Neural cell (in vitro differentiated cells): ENCODE measurements at regions not wholly inside any gene's neighbourhood (a gene's known extent, or its start where the extent isn't known, plus 50 kb on each side); places are given as distances from the start of the nearest gene placed in this dataset.

Source experiments
- H2AFZ ChIP-seq: fragments of 200-600, 300-800 bp; sonication (generic), shearing (Covaris generic); 2 replicates; pipeline ENCODE4 v1.6.0; 2014; ENCODE audit warnings: low read depth, mild to moderate bottlenecking, antibody characterized with exemption, low read length, moderate library complexity
- H3F3A ChIP-seq: fragments of 200-600 bp; shearing (Covaris generic); 2 replicates; pipeline ENCODE4 v1.6.1; 2016; ENCODE audit warnings: mild to moderate bottlenecking, moderate library complexity, mixed read lengths, antibody characterized with exemption, low read length; ENCODE audit not compliant: insufficient read depth, poor library complexity, severe bottlenecking
- H3K27ac ChIP-seq: fragments of 200-600, 300-800 bp; sonication (generic), shearing (Covaris generic); 2 replicates; pipeline ENCODE4 v1.5.1; 2014; ENCODE audit warnings: mild to moderate bottlenecking, low read length, moderate library complexity
- H3K27me3 ChIP-seq: fragments of 300-800, 200-600 bp; sonication (generic), shearing (Covaris generic); 2 replicates; pipeline ENCODE4 v1.6.0; 2014; ENCODE audit warnings: mild to moderate bottlenecking, low read depth, low read length, moderate library complexity; ENCODE audit not compliant: insufficient read depth
- H3K36me3 ChIP-seq: fragments of 300-800, 200-600 bp; sonication (generic), shearing (Covaris generic); 2 replicates; pipeline ENCODE4 v1.5.1; 2014; ENCODE audit warnings: mild to moderate bottlenecking, antibody characterized with exemption, low read length, moderate library complexity; ENCODE audit not compliant: insufficient read depth
- H3K4me2 ChIP-seq: fragments of 300-800, 200-600 bp; sonication (generic), shearing (Covaris generic); 2 replicates; pipeline ENCODE4 v1.6.0; 2014; ENCODE audit warnings: mild to moderate bottlenecking, low read length
- H3K4me3 ChIP-seq: fragments of 300-800, 200-600 bp; sonication (generic), shearing (Covaris generic); 2 replicates; pipeline ENCODE4 v1.5.1; 2014; ENCODE audit warnings: mild to moderate bottlenecking, low read length, moderate library complexity
- H3K79me2 ChIP-seq: fragments of 200-600 bp; shearing (Covaris generic); replicated peaks from 2 replicates; pipeline ENCODE4 v1.6.0; 2014; ENCODE audit warnings: mild to moderate bottlenecking, low read length, moderate library complexity; ENCODE audit not compliant: insufficient read depth
- H3K9ac ChIP-seq: fragments of 300-800, 200-600 bp; sonication (generic), shearing (Covaris generic); 2 replicates; pipeline ENCODE4 v1.6.1; 2016; ENCODE audit warnings: mild to moderate bottlenecking, low read length, mixed read lengths
- H3K9me2 ChIP-seq: fragments of 200-600 bp; shearing (Covaris generic); 2 replicates; pipeline ENCODE4 v1.6.1; 2016; ENCODE audit warnings: mild to moderate bottlenecking, low read length, mixed read lengths; ENCODE audit not compliant: insufficient read depth
- H3K9me3 ChIP-seq: fragments of 200-600, 300-800 bp; sonication (generic), shearing (Covaris generic); 2 replicates; pipeline ENCODE4 v1.6.1; 2016; ENCODE audit warnings: mild to moderate bottlenecking, mixed run types, low read length, moderate library complexity, mixed read lengths
- H4K20me1 ChIP-seq: fragments of 200-600 bp; shearing (Covaris generic); 2 replicates; pipeline ENCODE4 v1.6.1; 2016; ENCODE audit warnings: mild to moderate bottlenecking, mixed run types; ENCODE audit not compliant: insufficient read depth
- CTCF ChIP-seq: fragments of 450-650 bp; IDR thresholded peaks from 2 replicates; pipeline ENCODE4 v1.5.1; 2014; ENCODE audit warnings: antibody characterized with exemption, mild to moderate bottlenecking, moderate library complexity; ENCODE audit not compliant: poor library complexity, severe bottlenecking
- EP300 ChIP-seq: fragments of 450-650 bp; conservative IDR thresholded peaks from 2 replicates; pipeline ENCODE4 v1.6.1; 2014; ENCODE audit warnings: antibody characterized with exemption, mild to moderate bottlenecking, moderate library complexity; ENCODE audit not compliant: poor library complexity, severe bottlenecking
- EZH2 ChIP-seq: fragments of 200-600, 300-800 bp; shearing (Covaris generic), sonication (generic); IDR thresholded peaks from 2 replicates; pipeline ENCODE4 v1.6.1; 2014; ENCODE audit warnings: antibody characterized with exemption, low read length, borderline replicate concordance, mild to moderate bottlenecking; ENCODE audit not compliant: insufficient read depth, poor library complexity, severe bottlenecking
- MXI1 ChIP-seq: fragments of 450-650 bp; conservative IDR thresholded peaks from 2 replicates; pipeline ENCODE4 v1.6.1; 2014; ENCODE audit warnings: antibody characterized with exemption, mild to moderate bottlenecking; ENCODE audit not compliant: poor library complexity, severe bottlenecking
- POLR2AphosphoS5 ChIP-seq: IDR thresholded peaks from 2 replicates; pipeline ENCODE4 v1.6.1; 2012
- RAD21 ChIP-seq: fragments of 450-650 bp; conservative IDR thresholded peaks from 2 replicates; pipeline ENCODE4 v1.6.1; 2014; ENCODE audit warnings: antibody characterized with exemption, mild to moderate bottlenecking, moderate library complexity
- SMC3 ChIP-seq: fragments of 450-650 bp; conservative IDR thresholded peaks from 2 replicates; pipeline ENCODE4 v1.6.1; 2014; ENCODE audit warnings: antibody characterized with exemption, mild to moderate bottlenecking, moderate library complexity; ENCODE audit not compliant: poor library complexity
- TAF1 ChIP-seq: IDR thresholded peaks from 2 replicates; pipeline ENCODE4 v1.6.1; 2012; ENCODE audit warnings: low read depth
- TF ChIP-seq, protein P1 (sequence below): IDR thresholded peaks from 2 replicates; pipeline ENCODE4 v1.6.1; 2012; ENCODE audit warnings: borderline replicate concordance

GRCh38 chr1:191546803-191547202 lies 611.5 kb upstream of the RGS18 start:
- no peaks in the 10 kb centered on the region for H3F3A ChIP-seq
- no peaks in the 10 kb centered on the region for H3K9me3 ChIP-seq
- H3K27ac ChIP-seq = no peak overlapping the region
- H3K4me3 ChIP-seq = no peak overlapping the region
- H3K27me3 ChIP-seq = no peaks in the 10 kb centered on the region
- no peaks in the 10 kb centered on the region for H3K79me2 ChIP-seq
- no peak for TF ChIP-seq SMC3
- no peak for TF ChIP-seq POLR2AphosphoS5
- no peak for TF ChIP-seq MXI1
- TF ChIP-seq, protein P1, sequence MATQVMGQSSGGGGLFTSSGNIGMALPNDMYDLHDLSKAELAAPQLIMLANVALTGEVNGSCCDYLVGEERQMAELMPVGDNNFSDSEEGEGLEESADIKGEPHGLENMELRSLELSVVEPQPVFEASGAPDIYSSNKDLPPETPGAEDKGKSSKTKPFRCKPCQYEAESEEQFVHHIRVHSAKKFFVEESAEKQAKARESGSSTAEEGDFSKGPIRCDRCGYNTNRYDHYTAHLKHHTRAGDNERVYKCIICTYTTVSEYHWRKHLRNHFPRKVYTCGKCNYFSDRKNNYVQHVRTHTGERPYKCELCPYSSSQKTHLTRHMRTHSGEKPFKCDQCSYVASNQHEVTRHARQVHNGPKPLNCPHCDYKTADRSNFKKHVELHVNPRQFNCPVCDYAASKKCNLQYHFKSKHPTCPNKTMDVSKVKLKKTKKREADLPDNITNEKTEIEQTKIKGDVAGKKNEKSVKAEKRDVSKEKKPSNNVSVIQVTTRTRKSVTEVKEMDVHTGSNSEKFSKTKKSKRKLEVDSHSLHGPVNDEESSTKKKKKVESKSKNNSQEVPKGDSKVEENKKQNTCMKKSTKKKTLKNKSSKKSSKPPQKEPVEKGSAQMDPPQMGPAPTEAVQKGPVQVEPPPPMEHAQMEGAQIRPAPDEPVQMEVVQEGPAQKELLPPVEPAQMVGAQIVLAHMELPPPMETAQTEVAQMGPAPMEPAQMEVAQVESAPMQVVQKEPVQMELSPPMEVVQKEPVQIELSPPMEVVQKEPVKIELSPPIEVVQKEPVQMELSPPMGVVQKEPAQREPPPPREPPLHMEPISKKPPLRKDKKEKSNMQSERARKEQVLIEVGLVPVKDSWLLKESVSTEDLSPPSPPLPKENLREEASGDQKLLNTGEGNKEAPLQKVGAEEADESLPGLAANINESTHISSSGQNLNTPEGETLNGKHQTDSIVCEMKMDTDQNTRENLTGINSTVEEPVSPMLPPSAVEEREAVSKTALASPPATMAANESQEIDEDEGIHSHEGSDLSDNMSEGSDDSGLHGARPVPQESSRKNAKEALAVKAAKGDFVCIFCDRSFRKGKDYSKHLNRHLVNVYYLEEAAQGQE = no peak
- no peak for TF ChIP-seq RAD21
- no peak for TF ChIP-seq CTCF
- TF ChIP-seq EP300 = no peak
- no peak for TF ChIP-seq TAF1
- TF ChIP-seq EZH2 = no peak
- no peak overlapping the region for H2AFZ ChIP-seq
- H3K36me3 ChIP-seq = no peaks in the 10 kb centered on the region
- H3K9me2 ChIP-seq = no peaks in the 10 kb centered on the region
- H3K4me2 ChIP-seq = no peak overlapping the region
- H4K20me1 ChIP-seq = no peaks in the 10 kb centered on the region
- no peak overlapping the region for H3K9ac ChIP-seq

GRCh38 chr1:191551019-191551418 lies 607.2 kb upstream of the RGS18 start:
- no peaks in the 10 kb centered on the region for H3K27me3 ChIP-seq
- H3K79me2 ChIP-seq = no peaks in the 10 kb centered on the region
- H3K4me3 ChIP-seq = no peak overlapping the region
- no peaks in the 10 kb centered on the region for H3F3A ChIP-seq
- H2AFZ ChIP-seq = no peak overlapping the region
- TF ChIP-seq RAD21 (no peak), EZH2 (no peak), POLR2AphosphoS5 (no peak), MXI1 (no peak), TAF1 (no peak), EP300 (no peak), SMC3 (no peak), CTCF (no peak)
- TF ChIP-seq, protein P1 = no peak
- no peak overlapping the region for H3K27ac ChIP-seq
- no peaks in the 10 kb centered on the region for H4K20me1 ChIP-seq
- H3K9ac ChIP-seq = no peak overlapping the region
- no peak overlapping the region for H3K4me2 ChIP-seq
- H3K36me3 ChIP-seq = no peaks in the 10 kb centered on the region
- H3K9me2 ChIP-seq = no peaks in the 10 kb centered on the region
- H3K9me3 ChIP-seq = no peaks in the 10 kb centered on the region
